Adrenal gland (tissue), 9 donors: ENCODE measurements at regions not wholly inside any gene's neighbourhood (a gene's known extent, or its start where the extent isn't known, plus 50 kb on each side); places are given as distances from the start of the nearest gene placed in this dataset.

Experiments used
- DNase-seq, 7 donors: peaks; one replicate each; pipeline ENCODE4 v3.0.0-alpha.2; 2019 to 2020
- H3K27ac ChIP-seq, 5 donors: fragments of 200-600 bp; sonication (generic) in 4 of 5; 1 replicate in 3 of 5; 2 replicates in 2 of 5; pipeline versions ENCODE4 v1.5.1 to v1.8.0; 2016 to 2020; ENCODE audit warnings: mild to moderate bottlenecking in 1 of 5
- H3K27me3 ChIP-seq: fragments of 200-600 bp; 2 replicates; pipeline ENCODE4 v1.8.0; 2021
- H3K36me3 ChIP-seq, 2 donors: fragments of 200-600 bp; replicated peaks in 1 of 2; 1 replicate in 1 of 2; 2 replicates in 1 of 2; pipeline versions ENCODE4 v1.5.1 to v1.8.0; 2018 to 2022
- H3K4me1 ChIP-seq, 2 donors: fragments of 200-600 bp; replicated peaks in 1 of 2; 1 replicate in 1 of 2; 2 replicates in 1 of 2; pipeline versions ENCODE4 v1.5.1 to v1.8.0; 2018 to 2021
- H3K4me3 ChIP-seq, 4 donors: fragments of 200-600 bp; sonication (generic) in 3 of 4; one replicate each; pipeline ENCODE4 v1.5.1; 2016 to 2018
- H3K9me3 ChIP-seq, 3 donors: fragments of 200-600 bp; sonication (generic) in 1 of 3; replicated peaks in 1 of 3; 1 replicate in 2 of 3; 2 replicates in 1 of 3; pipeline versions ENCODE4 v1.5.1 to v1.8.0; 2016 to 2021
- CTCF ChIP-seq, 6 experiments: fragments of 450-650 bp in 4 of 6; fragments of 200-600 bp in 2 of 6; sonication (generic) in 1 of 6; IDR thresholded peaks; 1 replicate in 5 of 6; 2 replicates in 1 of 6; pipeline versions ENCODE4 v1.5.1 to v1.8.0; 2016 to 2021; ENCODE audit warnings: antibody characterized with exemption in 6 of 6, mild to moderate bottlenecking in 2 of 6, moderate library complexity in 1 of 6
- POLR2A ChIP-seq, 2 donors: fragments of 450-650 bp; IDR thresholded peaks; one replicate each; pipeline ENCODE4 v1.6.1; 2017; ENCODE audit warnings: antibody characterized with exemption in 2 of 2, mild to moderate bottlenecking in 2 of 2, moderate library complexity in 1 of 2
- WGBS, 4 donors: extraction: QIAGEN DNeasy Blood & Tissue Kit in 2 of 4; methylation state at CpG; one replicate each; pipeline versions ENCODE4 v1.1.5 to v1.1.7; 2013 to 2017; 5-methylcytosine and 5-hydroxymethylcytosine counted together
- intact Hi-C, 2 donors: fragments of 100-400 bp; cut with DNase I; formaldehyde crosslinking; loops; one replicate each; pipeline versions ENCODE4 v1.14.1 to v1.15.0; 2022 to 2023
- donor health status: healthy with polysubstance abuse.
- donor health status: Bipolar disorder and iron deficiency.
- donor health status: DM: yes; HTN: yes; CAD: no.
- donor health status: DM: no; HTN: no; CAD: no.
- donor health status: DM: no; HTN: no; CAD: no.

- DNase-seq, result no peak
- TF ChIP-seq POLR2A (IDR thresholded peaks at IDR 0.05) (no peak), CTCF (IDR thresholded peaks at IDR 0.05) (no peak)
- Histone ChIP-seq H3K27me3 (no peaks in the 10 kb centered on the region), H3K9me3 (no peaks in the 10 kb centered on the region), H3K36me3 (no peaks in the 10 kb centered on the region), H3K4me3 (no peak overlapping the region), H3K27ac (no peak overlapping the region), H3K4me1 (no peaks in the 10 kb centered on the region)
- WGBS, 4 donors, result 81 to 92% (median 87%) methylated on average over 3 of the region's 3 CpGs
- intact Hi-C loops, result no loop called here
These were observed 412.0 kb downstream of the LMO7 start for GRCh38 chr13:76048131-76048530.

GRCh38 chr13:76043874-76044273, 407.7 kb downstream of the LMO7 start:
- TF ChIP-seq POLR2A (IDR thresholded peaks at IDR 0.05) (no peak), CTCF (IDR thresholded peaks at IDR 0.05) (no peak)
- Histone ChIP-seq H3K4me3 (no peak overlapping the region), H3K27ac (no peak overlapping the region), H3K36me3 (no peaks in the 10 kb centered on the region), H3K27me3 (no peaks in the 10 kb centered on the region), H3K4me1 (no peaks in the 10 kb centered on the region), H3K9me3 (no peaks in the 10 kb centered on the region)
- intact Hi-C loops, result no loop called here
- no peak for DNase-seq
- 39 to 65% (median 58%) methylated on average over 1 of the region's 1 CpG for WGBS, 4 donors

GRCh38 chr13:76038920-76039716, 403.0 kb downstream of the LMO7 start:
- Histone ChIP-seq H3K4me3 (no peak overlapping the region), H3K4me1 (no peaks in the 10 kb centered on the region), H3K9me3 (no peaks in the 10 kb centered on the region), H3K36me3 (no peaks in the 10 kb centered on the region), H3K27ac (no peak overlapping the region), H3K27me3 (no peaks in the 10 kb centered on the region)
- no peak for DNase-seq
- 57 to 66% (median 62%) methylated on average over 3 of the region's 3 CpGs for WGBS, 4 donors
- intact Hi-C loops, result no loop called here
- TF ChIP-seq CTCF (IDR thresholded peaks at IDR 0.05), result no peak
- no peak for TF ChIP-seq POLR2A (IDR thresholded peaks at IDR 0.05)

- H3K4me3 ChIP-seq, result no peak overlapping the region
- intact Hi-C loops, result no loop called here
- no peak for TF ChIP-seq POLR2A (IDR thresholded peaks at IDR 0.05)
- TF ChIP-seq CTCF (IDR thresholded peaks at IDR 0.05), result no peak
- no peak overlapping the region for H3K27ac ChIP-seq
- WGBS, 4 donors, result 33 to 67% (median 35%) methylated on average over 1 of the region's 1 CpG
- no peaks in the 10 kb centered on the region for H3K9me3 ChIP-seq
- H3K4me1 ChIP-seq, result no peaks in the 10 kb centered on the region
- DNase-seq, result no peak
- H3K36me3 ChIP-seq, result no peaks in the 10 kb centered on the region
- H3K27me3 ChIP-seq, result no peaks in the 10 kb centered on the region
These were observed 400.0 kb downstream of the LMO7 start for GRCh38 chr13:76036176-76036575.
